ENCODE measurements at regions not wholly inside any gene's neighbourhood (a gene's known extent, or its start where the extent isn't known, plus 50 kb on each side); places are given as distances from the start of the nearest gene placed in this dataset.

DNA sequence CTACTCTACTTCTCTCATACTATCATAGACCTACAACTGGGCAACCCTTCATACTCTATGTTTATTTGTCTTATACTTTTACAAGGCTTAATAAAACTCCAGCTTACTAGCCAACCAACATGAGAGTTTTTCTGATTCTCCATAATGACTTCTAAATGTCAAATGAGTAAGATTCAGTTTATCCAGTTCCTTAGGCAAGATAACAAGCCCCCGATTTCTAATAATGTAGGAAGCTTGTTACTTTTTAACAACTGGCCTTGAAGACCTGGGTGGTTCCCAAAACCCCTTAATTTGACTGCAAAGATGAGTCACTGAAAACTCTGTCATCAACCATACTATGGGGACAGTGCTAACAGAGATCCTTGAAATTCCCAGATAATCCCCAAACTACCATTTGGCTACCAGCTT, 294.6 kb upstream of the ACTBL2 start:
- TF ChIP-seq, protein P1, sequence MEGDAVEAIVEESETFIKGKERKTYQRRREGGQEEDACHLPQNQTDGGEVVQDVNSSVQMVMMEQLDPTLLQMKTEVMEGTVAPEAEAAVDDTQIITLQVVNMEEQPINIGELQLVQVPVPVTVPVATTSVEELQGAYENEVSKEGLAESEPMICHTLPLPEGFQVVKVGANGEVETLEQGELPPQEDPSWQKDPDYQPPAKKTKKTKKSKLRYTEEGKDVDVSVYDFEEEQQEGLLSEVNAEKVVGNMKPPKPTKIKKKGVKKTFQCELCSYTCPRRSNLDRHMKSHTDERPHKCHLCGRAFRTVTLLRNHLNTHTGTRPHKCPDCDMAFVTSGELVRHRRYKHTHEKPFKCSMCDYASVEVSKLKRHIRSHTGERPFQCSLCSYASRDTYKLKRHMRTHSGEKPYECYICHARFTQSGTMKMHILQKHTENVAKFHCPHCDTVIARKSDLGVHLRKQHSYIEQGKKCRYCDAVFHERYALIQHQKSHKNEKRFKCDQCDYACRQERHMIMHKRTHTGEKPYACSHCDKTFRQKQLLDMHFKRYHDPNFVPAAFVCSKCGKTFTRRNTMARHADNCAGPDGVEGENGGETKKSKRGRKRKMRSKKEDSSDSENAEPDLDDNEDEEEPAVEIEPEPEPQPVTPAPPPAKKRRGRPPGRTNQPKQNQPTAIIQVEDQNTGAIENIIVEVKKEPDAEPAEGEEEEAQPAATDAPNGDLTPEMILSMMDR (IDR thresholded peaks at IDR 0.05) = no peak
- TF ChIP-seq ZFX (IDR thresholded peaks at IDR 0.05; ENCODE audit: borderline replicate concordance) = no peak

Measured in 22Rv1 (cell line).